NOMO-1 treated with DMSO at 0.1 percent for 48 hours (cell line): ENCODE measurements at regions not wholly inside any gene's neighbourhood (a gene's known extent, or its start where the extent isn't known, plus 50 kb on each side); places are given as distances from the start of the nearest gene placed in this dataset.
"Not testable (repeated sequence)": the region's sequence is repeated elsewhere in the genome, so short reads cannot be mapped to it uniquely, and the experiment has no call there.

Experiments used
- DNase-seq: peaks from one replicate; lab custom pipeline; 2025; ENCODE audit not compliant: unreplicated experiment; lab: John Stamatoyannopoulos, UW

GRCh38 chr7:92976931-92977330, 140.6 kb upstream of the CDK6 start:
- DNase-seq, result no peak

DNA sequence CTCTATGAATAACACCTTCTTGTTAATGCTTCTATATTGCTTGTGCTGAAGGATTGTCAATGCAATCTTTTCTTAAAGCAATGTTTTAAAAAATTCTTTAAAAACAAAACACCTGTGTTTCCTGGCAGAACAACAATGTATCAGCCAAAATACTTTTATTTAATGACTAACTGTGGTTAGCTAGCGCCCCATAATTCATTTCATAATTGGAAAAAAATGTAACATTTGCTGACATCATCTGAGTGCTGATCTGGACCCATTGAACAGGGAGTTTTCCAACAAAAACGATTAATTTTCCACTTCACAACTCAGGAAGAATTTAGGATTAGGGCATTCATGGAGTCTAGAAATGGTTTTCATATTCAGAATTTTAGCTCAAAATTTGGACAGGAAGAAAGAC, 137.6 kb upstream of the CDK6 start:
- no peak for DNase-seq

DNA sequence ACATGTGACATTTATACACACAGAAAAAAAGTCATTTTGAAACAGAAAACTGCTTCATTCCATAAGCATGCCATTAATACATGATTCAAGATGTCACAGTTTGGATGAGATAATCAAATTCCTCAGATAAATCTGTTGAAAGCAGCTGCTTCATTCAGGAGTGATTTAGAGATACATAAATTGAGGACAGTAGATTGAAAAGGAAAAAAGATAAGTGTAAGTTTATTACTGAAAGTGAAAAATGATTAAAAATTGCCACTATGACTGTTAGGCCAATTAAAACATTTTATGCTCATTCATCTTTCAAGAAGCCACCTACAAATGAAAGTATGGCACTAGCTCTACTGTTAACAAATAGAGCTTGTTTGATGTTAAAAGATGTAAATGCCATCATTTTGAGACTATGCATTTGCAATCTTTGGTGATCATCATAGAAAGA, 136.9 kb upstream of the CDK6 start:
- no peak for DNase-seq

DNA sequence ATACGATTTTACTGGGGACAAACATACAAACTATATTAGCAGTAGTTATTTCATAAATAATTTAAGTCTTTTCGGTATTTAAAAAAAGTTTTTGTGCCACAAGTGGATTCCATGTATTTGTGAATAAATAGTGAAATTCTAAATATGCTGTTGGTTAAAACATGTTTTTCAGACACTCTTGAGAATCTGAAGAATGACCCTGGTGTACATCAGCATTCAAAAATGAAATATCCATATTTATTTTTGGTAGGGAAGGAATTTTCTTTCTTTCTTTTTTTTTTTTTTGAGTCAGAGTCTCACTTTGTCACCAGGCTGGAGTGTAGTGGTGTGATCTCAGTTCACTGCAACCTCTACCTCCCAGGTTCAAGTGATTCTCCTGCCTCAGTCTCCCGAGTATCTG, 136.1 kb upstream of the CDK6 start:
- DNase-seq, result no peak

DNA sequence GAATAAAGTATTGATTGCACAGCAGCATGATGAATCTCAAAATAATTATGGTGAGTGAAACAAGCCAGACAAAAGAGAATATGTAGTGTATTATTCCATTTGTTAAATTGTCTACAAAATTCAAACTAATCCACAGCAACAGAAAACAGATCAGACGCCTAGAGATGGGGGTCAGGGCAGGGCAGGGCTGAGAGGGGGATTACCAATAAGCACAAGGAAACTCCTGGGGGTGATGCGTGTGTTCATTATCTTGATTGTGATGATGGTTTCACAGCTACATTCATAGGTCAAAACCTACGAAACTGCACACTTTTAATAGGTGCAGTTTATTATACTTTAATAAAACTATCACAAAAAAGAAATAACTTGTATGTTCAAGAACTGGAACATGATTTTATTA, 132.7 kb upstream of the CDK6 start:
- DNase-seq, result no peak

- no peak for DNase-seq
Observed at GRCh38 chr7:92968502-92968901, 132.1 kb upstream of the CDK6 start.

- no peak for DNase-seq
Observed at GRCh38 chr7:92967238-92967637, 130.9 kb upstream of the CDK6 start.

DNA sequence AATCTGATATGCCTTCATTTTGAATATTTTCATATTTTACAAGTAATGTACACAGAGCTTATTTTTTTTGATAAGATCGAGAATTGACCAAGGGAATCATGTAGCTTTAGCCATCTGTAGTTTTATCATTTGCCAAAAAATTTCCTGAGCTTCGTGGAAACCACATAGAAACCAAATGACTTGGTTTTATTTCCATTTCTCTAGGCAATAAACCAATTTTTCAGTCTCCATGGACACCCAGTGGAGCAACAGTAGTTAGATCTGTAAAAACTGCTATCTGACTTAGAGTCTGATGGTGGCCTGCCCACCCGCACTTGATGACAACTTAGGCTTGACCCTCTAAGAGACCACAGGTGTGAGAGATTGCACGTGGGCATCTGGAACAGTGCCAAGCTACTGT, 127.8 kb upstream of the CDK6 start:
- no peak for DNase-seq

- no peak for DNase-seq
Observed at GRCh38 chr7:92963566-92963965, 127.2 kb upstream of the CDK6 start.

GRCh38 chr7:92961961-92962360, 125.6 kb upstream of the CDK6 start:
- DNase-seq, result no peak

GRCh38 chr7:92956575-92956974, 120.2 kb upstream of the CDK6 start:
- no peak for DNase-seq

DNA sequence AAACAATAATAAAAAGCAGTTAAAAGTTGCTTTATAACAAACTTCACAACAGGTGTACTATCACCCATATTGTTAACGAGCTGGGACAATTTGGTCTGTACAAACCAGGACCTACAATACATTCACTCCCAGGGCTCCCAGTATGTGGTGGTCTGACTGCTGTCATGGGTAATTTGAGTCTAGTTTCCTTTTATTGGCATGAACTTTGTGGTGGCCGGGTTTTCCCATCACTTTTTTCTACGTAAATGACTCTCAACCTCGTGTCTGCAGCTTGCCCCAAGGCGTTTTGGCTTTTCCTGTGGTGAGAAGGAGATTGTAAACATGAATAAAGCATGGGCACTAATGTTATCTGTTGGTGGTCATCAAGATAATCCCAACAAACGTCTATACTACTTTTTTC, 118.7 kb upstream of the CDK6 start:
- DNase-seq, result no peak

GRCh38 chr7:92953657-92954056, 117.3 kb upstream of the CDK6 start:
- no peak for DNase-seq

GRCh38 chr7:92949748-92950147, 113.4 kb upstream of the CDK6 start:
- DNase-seq, result no peak

DNA sequence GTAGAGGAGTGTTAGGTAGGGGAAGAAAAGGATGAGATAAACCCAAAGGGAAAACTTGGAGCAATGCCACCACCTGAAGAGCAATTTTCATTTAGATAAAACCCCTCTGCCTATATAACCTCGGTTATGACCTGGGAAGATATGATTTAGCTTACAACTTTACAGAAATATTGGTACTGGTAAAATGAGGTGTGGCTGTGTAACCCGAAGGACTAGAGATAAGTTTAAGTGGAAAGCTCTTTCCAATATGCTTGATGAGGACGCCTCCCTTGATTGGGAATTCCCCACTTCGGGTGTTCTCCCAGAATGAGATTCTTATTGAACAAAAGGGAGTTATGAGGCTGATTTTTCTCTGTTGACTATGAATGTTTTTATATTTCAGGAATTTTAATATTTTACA, 109.5 kb upstream of the CDK6 start:
- no peak for DNase-seq

DNA sequence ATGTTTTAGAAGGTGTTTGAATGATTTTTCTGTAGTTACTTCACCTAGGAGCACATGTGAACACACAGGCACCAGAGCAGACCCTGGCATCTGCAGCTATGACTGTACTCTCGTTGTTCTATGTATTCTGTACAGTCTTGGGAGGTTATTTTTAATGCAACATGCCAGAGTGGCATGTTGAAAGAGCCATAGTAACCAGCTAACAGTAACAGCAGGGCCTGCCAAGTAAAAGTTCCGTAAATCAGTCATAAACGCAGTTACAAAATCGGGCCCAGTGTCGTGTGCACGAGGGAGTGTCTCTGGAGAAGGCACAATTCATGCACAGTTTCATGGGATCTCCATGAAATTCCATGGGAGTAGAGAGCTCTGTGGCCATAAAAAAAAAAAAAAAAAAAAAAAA, 108.3 kb upstream of the CDK6 start:
- DNase-seq, result no peak

DNA sequence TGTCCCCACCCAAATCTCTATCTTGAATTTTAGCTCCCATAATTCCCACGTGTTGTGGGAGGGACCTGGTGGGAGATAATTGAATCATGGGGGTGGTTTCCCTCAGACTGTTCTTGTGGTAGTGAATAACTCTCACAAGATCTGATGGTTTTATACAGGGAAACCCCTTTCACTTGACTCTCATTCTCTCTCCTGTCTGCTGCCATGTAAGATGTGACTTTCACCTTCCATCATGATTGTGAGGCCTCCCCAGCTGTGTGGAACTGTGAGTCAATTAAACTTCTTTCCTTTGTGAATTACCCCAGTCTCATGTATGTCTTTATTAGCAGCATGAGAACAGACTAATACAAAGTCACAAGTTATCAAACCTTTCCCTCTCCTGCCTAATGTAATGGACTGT, 106.3 kb upstream of the CDK6 start:
- not testable (repeated sequence) for DNase-seq

GRCh38 chr7:92939666-92940360, 103.4 kb upstream of the CDK6 start:
- no peak for DNase-seq

DNA sequence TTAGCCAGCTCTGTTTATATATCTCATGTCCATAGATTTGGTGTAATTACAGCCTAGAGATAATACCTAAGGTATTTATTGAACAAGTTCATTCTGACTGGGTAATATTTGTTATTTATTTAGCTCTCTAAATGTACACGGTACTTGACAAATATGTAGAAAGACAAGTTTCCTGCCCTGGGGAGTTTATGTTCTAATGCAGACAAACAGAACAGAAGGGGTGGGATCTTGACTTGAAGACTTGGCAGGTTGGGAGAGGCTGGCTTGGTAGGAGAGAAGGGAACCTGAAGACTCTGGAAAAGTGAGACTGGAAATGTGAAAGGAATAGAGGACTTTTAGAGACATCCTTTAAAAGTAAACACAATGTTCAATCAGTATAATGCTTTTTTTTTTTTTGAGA, 97.7 kb upstream of the CDK6 start:
- no peak for DNase-seq

DNA sequence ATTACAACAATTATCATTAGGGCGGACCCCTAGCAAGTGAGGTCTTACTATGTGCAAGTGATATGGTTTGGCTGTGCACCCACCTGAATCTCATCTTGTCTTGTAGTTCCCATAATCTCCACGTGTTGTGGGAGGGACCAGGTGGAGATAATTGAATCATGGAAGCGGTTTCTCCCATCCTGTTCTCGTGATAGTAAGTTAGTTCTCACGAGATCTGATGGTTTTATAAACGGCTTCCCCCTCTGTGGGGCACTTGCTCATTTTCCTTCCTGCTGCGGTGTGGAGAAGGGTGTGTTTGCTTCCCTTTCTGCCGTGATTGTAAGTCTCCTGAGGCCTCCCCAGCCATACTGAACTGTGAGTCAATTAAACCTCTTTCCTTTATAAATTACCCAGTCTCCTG, 96.1 kb upstream of the CDK6 start:
- DNase-seq, result no peak

GRCh38 chr7:92930404-92930803, 94.0 kb upstream of the CDK6 start:
- no peak for DNase-seq

DNA sequence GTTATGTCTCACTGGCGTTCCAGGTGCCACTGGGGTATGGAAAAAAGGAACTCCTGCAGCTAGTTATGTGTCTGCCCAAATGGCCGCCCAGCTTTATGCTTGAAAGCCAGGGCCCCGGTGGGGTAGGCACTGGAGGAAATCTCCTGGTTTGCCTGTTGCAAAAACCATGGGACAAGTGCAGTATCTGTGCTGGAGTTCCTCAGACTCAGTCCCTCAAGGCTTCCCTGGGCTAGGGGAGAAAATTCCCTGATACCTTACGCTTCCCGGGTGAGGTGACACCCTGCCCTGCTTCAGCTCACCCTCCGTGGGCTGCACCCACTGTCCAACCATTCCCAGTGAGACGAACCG, 90.3 kb upstream of the CDK6 start:
- DNase-seq, result no peak

DNA sequence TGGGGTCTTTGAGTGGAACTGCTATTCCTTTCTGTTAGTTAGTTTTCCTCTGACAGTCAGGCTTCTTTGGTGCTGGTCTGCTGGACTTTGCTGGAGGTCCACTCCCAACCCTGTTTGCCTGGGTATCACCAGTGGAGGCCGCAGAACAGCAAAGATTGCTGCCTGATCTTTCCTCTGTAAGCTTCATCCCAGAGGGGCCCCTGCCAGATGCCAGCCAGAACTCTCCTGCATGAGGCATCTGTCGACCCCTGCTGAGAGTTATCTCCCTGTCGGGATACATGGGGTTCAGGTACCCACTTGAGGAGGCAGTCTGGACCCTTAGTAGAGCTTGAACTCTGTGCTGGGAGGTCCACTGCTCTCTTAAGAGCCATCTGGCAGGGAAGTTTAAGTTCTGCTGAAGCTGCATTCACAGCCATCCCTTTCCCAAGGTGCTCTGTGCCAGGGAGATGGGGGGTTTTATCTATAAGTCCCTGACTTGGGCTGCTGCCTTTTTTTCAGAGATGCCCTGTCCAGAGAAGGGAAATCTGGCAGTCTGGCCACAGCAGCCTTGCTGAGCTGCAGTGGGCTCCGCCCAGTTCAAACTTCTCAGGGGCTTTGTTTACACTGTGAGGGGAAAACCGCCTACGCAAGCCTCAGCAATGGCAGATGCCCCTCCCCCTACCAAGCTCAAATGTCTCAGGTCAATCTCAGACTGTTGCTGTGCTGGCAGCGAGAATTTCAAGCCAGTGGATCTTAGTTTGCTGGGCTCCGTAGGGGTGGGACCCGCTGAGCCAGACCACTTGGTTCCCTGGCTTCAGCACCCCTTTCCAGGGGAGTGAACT, 89.7 kb upstream of the CDK6 start:
- DNase-seq, result no peak
